Liver (tissue), 8 donors: ENCODE measurements at regions not wholly inside any gene's neighbourhood (a gene's known extent, or its start where the extent isn't known, plus 50 kb on each side); places are given as distances from the start of the nearest gene placed in this dataset.

Experiments used
- DNase-seq: peaks from one replicate; pipeline ENCODE4 v3.0.0-alpha.2; 2017; ENCODE audit warnings: low spot score
- H3K27ac ChIP-seq, 2 donors: one replicate each; pipeline ENCODE4 v1.7.0; 2013; ENCODE audit warnings: inconsistent platforms in 2 of 2, low read length in 2 of 2, control low read depth in 1 of 2, low read depth in 1 of 2, mild to moderate bottlenecking in 1 of 2
- H3K27me3 ChIP-seq, 4 donors: one replicate each; pipeline versions ENCODE4 v1.6.1 to v1.7.0; 2013; ENCODE audit warnings: low read length in 3 of 4, inconsistent platforms in 1 of 4, mild to moderate bottlenecking in 1 of 4, moderate library complexity in 1 of 4; ENCODE audit not compliant: control insufficient read depth in 4 of 4, insufficient read depth in 4 of 4
- H3K36me3 ChIP-seq, 4 donors: one replicate each; pipeline versions ENCODE4 v1.6.1 to v1.7.0; 2013; ENCODE audit warnings: low read length in 3 of 4, mild to moderate bottlenecking in 3 of 4, low read depth in 1 of 4, moderate library complexity in 1 of 4; ENCODE audit not compliant: control insufficient read depth in 4 of 4, insufficient read depth in 3 of 4
- H3K4me1 ChIP-seq, 4 donors: one replicate each; pipeline versions ENCODE4 v1.6.1 to v1.7.0; 2013; ENCODE audit warnings: low read length in 3 of 4, mild to moderate bottlenecking in 3 of 4, moderate library complexity in 1 of 4; ENCODE audit not compliant: control insufficient read depth in 4 of 4, insufficient read depth in 4 of 4
- H3K4me3 ChIP-seq, 3 donors: one replicate each; pipeline versions ENCODE4 v1.6.1 to v1.7.0; 2013; ENCODE audit warnings: low read length in 3 of 3, control low read depth in 1 of 3, low read depth in 1 of 3, mild to moderate bottlenecking in 1 of 3
- H3K9ac ChIP-seq, 2 donors: one replicate each; pipeline ENCODE4 v1.7.0; 2013; ENCODE audit warnings: low read length in 2 of 2, mild to moderate bottlenecking in 2 of 2, moderate library complexity in 2 of 2, control low read depth in 1 of 2, low read depth in 1 of 2
- H3K9me3 ChIP-seq, 4 donors: one replicate each; pipeline versions ENCODE4 v1.6.1 to v1.7.0; 2013; ENCODE audit warnings: low read length in 3 of 4; ENCODE audit not compliant: control insufficient read depth in 4 of 4
- EGR1 ChIP-seq, 2 donors: IDR thresholded peaks; 2 replicates each; pipeline ENCODE4 v1.6.1; 2016 to 2018; ENCODE audit warnings: antibody characterized with exemption in 2 of 2, low read depth in 2 of 2
- FOXA1 ChIP-seq: IDR thresholded peaks from 2 replicates; pipeline ENCODE4 v1.6.1; 2016; ENCODE audit warnings: antibody characterized with exemption
- FOXA2 ChIP-seq: IDR thresholded peaks from 2 replicates; pipeline ENCODE4 v1.6.1; 2016; ENCODE audit warnings: antibody characterized with exemption
- GABPA ChIP-seq, 2 donors: IDR thresholded peaks in 1 of 2; conservative IDR thresholded peaks in 1 of 2; 2 replicates each; pipeline ENCODE4 v1.6.1; 2016; ENCODE audit warnings: antibody characterized with exemption in 2 of 2, mild to moderate bottlenecking in 1 of 2, moderate library complexity in 1 of 2
- HNF4A ChIP-seq, 2 donors: conservative IDR thresholded peaks; 2 replicates each; pipeline ENCODE4 v1.6.1; 2016; ENCODE audit warnings: antibody characterized with exemption in 2 of 2, mild to moderate bottlenecking in 2 of 2
- HNF4G ChIP-seq: IDR thresholded peaks from 2 replicates; pipeline ENCODE4 v1.6.1; 2016; ENCODE audit warnings: antibody characterized with exemption
- JUND ChIP-seq, 2 donors: IDR thresholded peaks; 2 replicates each; pipeline ENCODE4 v1.6.1; 2016; ENCODE audit warnings: antibody characterized with exemption in 2 of 2
- NR2F2 ChIP-seq: IDR thresholded peaks from 2 replicates; pipeline ENCODE4 v1.6.1; 2016; ENCODE audit warnings: antibody characterized with exemption
- RAD21 ChIP-seq, 2 donors: IDR thresholded peaks; 2 replicates each; pipeline ENCODE4 v1.6.1; 2016; ENCODE audit warnings: antibody characterized with exemption in 2 of 2, mild to moderate bottlenecking in 2 of 2
- RXRA ChIP-seq, 2 donors: IDR thresholded peaks; 2 replicates each; pipeline ENCODE4 v1.6.1; 2017 to 2018; ENCODE audit warnings: antibody characterized with exemption in 2 of 2, mild to moderate bottlenecking in 1 of 2
- SP1 ChIP-seq: IDR thresholded peaks from 2 replicates; pipeline ENCODE4 v1.6.1; 2018; ENCODE audit warnings: antibody characterized with exemption, mild to moderate bottlenecking
- TAF1 ChIP-seq: conservative IDR thresholded peaks from 2 replicates; pipeline ENCODE4 v1.6.1; 2016; ENCODE audit warnings: antibody characterized with exemption, mild to moderate bottlenecking
- YY1 ChIP-seq: IDR thresholded peaks from 2 replicates; pipeline ENCODE4 v1.6.1; 2016; ENCODE audit warnings: antibody characterized with exemption, mild to moderate bottlenecking
- WGBS: extraction: QIAGEN DNeasy Blood & Tissue Kit; methylation state at CpG from one replicate; pipeline ENCODE4 v1.1.7; 2013; 5-methylcytosine and 5-hydroxymethylcytosine counted together
- TF ChIP-seq, protein P1 (sequence below): fragments of 150-350 bp; IDR thresholded peaks from 2 replicates; pipeline ENCODE4 v1.5.1; 2017; ENCODE audit warnings: improper control_type of control experiment, low read depth, low read length; ENCODE audit not compliant: missing input control
- TF ChIP-seq, protein P2 (sequence below): IDR thresholded peaks from 2 replicates; pipeline ENCODE4 v1.6.1; 2016; ENCODE audit warnings: antibody characterized with exemption, mild to moderate bottlenecking
- TF ChIP-seq, protein P3 (sequence below): IDR thresholded peaks from 2 replicates; pipeline ENCODE4 v1.6.1; 2016; ENCODE audit warnings: antibody characterized with exemption
- TF ChIP-seq, protein P4 (sequence below): IDR thresholded peaks from 2 replicates; pipeline ENCODE4 v1.6.1; 2016; ENCODE audit warnings: antibody characterized with exemption
- donor health status: healthy.
- donor health status: healthy.
- donor health status: healthy.
- donor health status: healthy.
- donor health status: healthy.

DNA sequence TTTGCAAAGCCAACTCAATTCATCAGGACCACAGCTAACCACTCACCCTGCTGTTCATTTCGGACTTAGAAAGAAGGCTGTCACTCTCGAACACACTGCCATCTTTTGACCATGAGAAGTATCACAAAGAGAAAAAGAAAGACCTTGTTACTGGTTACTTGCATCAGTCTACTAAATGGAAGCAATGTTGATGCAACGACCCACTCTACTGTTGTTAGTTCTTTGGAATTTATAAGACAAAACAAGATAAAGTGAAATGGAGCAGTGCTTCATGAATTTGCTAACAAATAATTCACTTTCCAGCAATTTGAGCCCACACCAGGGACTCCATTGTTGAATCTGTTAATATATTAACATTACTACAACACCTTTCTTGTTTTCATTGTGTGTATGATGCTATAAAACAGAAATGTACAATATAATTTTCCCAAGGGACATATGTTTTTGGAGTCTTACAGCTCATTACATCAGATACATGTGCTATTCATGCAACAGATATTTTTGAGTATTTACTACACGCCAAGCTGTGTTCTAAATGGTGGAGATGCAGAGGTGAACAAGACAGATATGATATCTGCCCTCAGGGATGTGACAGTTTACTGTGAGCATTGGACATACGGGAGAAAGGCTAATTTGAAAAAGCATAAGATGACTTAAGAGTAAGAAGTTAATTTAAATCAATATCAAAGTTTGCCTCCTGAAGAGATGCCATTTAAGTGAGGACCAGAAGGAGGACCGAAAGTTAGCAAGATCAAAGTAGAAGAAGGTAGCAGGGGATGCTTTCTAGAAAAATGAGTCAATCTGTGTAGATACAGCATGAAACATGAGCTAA lies 87.2 kb downstream of the AREG start:
- no peak for DNase-seq
- WGBS, result 43% methylated on average over 6 of the region's 6 CpGs
- Histone ChIP-seq H3K27ac (no peak overlapping the region), H3K9ac (no peak overlapping the region), H3K36me3 (no peaks in the 10 kb centered on the region), H3K4me1 (no peaks in the 10 kb centered on the region), H3K27me3 (peaks cover 0 to 5% (median 0%) of the 10 kb centered on the region in 4 donors), H3K9me3 (no peaks in the 10 kb centered on the region), H3K4me3 (no peak overlapping the region)
- TF ChIP-seq RAD21 (IDR thresholded peaks at IDR 0.05) (peak; percentile 69 to 73), TAF1 (no peak)
- TF ChIP-seq, protein P1, sequence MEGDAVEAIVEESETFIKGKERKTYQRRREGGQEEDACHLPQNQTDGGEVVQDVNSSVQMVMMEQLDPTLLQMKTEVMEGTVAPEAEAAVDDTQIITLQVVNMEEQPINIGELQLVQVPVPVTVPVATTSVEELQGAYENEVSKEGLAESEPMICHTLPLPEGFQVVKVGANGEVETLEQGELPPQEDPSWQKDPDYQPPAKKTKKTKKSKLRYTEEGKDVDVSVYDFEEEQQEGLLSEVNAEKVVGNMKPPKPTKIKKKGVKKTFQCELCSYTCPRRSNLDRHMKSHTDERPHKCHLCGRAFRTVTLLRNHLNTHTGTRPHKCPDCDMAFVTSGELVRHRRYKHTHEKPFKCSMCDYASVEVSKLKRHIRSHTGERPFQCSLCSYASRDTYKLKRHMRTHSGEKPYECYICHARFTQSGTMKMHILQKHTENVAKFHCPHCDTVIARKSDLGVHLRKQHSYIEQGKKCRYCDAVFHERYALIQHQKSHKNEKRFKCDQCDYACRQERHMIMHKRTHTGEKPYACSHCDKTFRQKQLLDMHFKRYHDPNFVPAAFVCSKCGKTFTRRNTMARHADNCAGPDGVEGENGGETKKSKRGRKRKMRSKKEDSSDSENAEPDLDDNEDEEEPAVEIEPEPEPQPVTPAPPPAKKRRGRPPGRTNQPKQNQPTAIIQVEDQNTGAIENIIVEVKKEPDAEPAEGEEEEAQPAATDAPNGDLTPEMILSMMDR, result peak; percentile 39

DNA sequence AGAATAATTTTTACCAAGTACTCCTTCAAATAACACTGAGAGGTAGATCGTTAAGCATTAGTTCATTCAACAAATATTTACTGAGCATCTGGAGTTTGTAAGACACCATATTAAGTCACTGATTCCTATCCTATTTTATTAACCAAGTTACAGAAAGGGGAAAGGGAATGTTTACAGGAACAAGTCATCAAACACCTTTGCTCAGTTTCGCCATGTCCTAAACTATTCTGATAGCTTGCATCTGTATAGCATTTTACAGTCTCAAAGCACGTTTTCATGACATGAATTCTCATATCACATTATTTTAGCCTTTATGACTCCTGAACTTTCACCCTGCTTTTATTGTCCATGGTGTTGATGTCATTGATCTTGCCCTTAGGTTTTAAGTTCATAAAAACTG lies 89.2 kb downstream of the AREG start:
- H3K36me3 ChIP-seq, result no peaks in the 10 kb centered on the region
- no peaks in the 10 kb centered on the region for H3K9me3 ChIP-seq
- H3K4me1 ChIP-seq, result peaks cover 0 to 4% (median 2%) of the 10 kb centered on the region in 4 donors
- 55% methylated on average over 3 of the region's 3 CpGs for WGBS
- TF ChIP-seq, protein P2, sequence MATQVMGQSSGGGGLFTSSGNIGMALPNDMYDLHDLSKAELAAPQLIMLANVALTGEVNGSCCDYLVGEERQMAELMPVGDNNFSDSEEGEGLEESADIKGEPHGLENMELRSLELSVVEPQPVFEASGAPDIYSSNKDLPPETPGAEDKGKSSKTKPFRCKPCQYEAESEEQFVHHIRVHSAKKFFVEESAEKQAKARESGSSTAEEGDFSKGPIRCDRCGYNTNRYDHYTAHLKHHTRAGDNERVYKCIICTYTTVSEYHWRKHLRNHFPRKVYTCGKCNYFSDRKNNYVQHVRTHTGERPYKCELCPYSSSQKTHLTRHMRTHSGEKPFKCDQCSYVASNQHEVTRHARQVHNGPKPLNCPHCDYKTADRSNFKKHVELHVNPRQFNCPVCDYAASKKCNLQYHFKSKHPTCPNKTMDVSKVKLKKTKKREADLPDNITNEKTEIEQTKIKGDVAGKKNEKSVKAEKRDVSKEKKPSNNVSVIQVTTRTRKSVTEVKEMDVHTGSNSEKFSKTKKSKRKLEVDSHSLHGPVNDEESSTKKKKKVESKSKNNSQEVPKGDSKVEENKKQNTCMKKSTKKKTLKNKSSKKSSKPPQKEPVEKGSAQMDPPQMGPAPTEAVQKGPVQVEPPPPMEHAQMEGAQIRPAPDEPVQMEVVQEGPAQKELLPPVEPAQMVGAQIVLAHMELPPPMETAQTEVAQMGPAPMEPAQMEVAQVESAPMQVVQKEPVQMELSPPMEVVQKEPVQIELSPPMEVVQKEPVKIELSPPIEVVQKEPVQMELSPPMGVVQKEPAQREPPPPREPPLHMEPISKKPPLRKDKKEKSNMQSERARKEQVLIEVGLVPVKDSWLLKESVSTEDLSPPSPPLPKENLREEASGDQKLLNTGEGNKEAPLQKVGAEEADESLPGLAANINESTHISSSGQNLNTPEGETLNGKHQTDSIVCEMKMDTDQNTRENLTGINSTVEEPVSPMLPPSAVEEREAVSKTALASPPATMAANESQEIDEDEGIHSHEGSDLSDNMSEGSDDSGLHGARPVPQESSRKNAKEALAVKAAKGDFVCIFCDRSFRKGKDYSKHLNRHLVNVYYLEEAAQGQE, result no peak
- no peak for TF ChIP-seq HNF4A (conservative IDR thresholded peaks at IDR 0.05)
- TF ChIP-seq EGR1 (IDR thresholded peaks at IDR 0.05; ENCODE audit: low read depth in 2 of 2), result no peak
- TF ChIP-seq, protein P3, sequence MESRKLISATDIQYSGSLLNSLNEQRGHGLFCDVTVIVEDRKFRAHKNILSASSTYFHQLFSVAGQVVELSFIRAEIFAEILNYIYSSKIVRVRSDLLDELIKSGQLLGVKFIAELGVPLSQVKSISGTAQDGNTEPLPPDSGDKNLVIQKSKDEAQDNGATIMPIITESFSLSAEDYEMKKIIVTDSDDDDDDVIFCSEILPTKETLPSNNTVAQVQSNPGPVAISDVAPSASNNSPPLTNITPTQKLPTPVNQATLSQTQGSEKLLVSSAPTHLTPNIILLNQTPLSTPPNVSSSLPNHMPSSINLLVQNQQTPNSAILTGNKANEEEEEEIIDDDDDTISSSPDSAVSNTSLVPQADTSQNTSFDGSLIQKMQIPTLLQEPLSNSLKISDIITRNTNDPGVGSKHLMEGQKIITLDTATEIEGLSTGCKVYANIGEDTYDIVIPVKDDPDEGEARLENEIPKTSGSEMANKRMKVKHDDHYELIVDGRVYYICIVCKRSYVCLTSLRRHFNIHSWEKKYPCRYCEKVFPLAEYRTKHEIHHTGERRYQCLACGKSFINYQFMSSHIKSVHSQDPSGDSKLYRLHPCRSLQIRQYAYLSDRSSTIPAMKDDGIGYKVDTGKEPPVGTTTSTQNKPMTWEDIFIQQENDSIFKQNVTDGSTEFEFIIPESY, result no peak
- no peak for TF ChIP-seq FOXA2
- TF ChIP-seq HNF4G, result no peak
- no peak for TF ChIP-seq FOXA1
- TF ChIP-seq YY1, result no peak
- TF ChIP-seq, protein P4, sequence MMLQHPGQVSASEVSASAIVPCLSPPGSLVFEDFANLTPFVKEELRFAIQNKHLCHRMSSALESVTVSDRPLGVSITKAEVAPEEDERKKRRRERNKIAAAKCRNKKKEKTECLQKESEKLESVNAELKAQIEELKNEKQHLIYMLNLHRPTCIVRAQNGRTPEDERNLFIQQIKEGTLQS, result no peak
- TF ChIP-seq, protein P1, result no peak
- no peak for TF ChIP-seq SP1
- TF ChIP-seq JUND (IDR thresholded peaks at IDR 0.05), result no peak
- no peak for TF ChIP-seq GABPA (IDR thresholded peaks at IDR 0.05 in 1 of 2, conservative IDR thresholded peaks at IDR 0.05 in 1 of 2)
- TF ChIP-seq NR2F2, result no peak
- no peak for TF ChIP-seq RXRA (IDR thresholded peaks at IDR 0.05)
- DNase-seq, result no peak
- H3K9ac ChIP-seq, result no peak overlapping the region
- peaks cover 0 to 5% (median 0%) of the 10 kb centered on the region in 4 donors for H3K27me3 ChIP-seq
- H3K27ac ChIP-seq, result no peak overlapping the region
- H3K4me3 ChIP-seq, result no peak overlapping the region
